Gastroesophageal sphincter (tissue), 3 donors: ENCODE measurements at regions not wholly inside any gene's neighbourhood (a gene's known extent, or its start where the extent isn't known, plus 50 kb on each side); places are given as distances from the start of the nearest gene placed in this dataset.

ENCODE experiments used
- CTCF ChIP-seq, 4 experiments: fragments of 200-600 bp in 2 of 4; fragments of 450-650 bp in 2 of 4; sonication (generic) in 1 of 4; IDR thresholded peaks; one replicate each; pipeline ENCODE4 v1.5.1; 2017 to 2019; ENCODE audit warnings: antibody characterized with exemption in 4 of 4, mild to moderate bottlenecking in 2 of 4, moderate library complexity in 2 of 4
- EP300 ChIP-seq: sonication (generic); formaldehyde crosslinking; IDR thresholded peaks from one replicate; pipeline ENCODE4 v1.6.1; 2017; ENCODE audit warnings: antibody characterized with exemption, mild to moderate bottlenecking
- POLR2A ChIP-seq, 2 donors: fragments of 450-650 bp; IDR thresholded peaks; one replicate each; pipeline ENCODE4 v1.6.1; 2017; ENCODE audit warnings: antibody characterized with exemption in 2 of 2, mild to moderate bottlenecking in 2 of 2, moderate library complexity in 1 of 2
- POLR2AphosphoS5 ChIP-seq: sonication (generic); formaldehyde crosslinking; IDR thresholded peaks from one replicate; pipeline ENCODE4 v1.6.1; 2017; ENCODE audit warnings: antibody characterized with exemption

- TF ChIP-seq CTCF (IDR thresholded peaks at IDR 0.05) = no peak
- no peak for TF ChIP-seq POLR2A (IDR thresholded peaks at IDR 0.05)
- no peak for TF ChIP-seq EP300
- TF ChIP-seq POLR2AphosphoS5 = no peak
Measured at GRCh38 chr16:22624038-22624799, 113.5 kb downstream of the NPIPB5 start.
